LNCAP (cell line): ENCODE measurements at regions not wholly inside any gene's neighbourhood (a gene's known extent, or its start where the extent isn't known, plus 50 kb on each side); places are given as distances from the start of the nearest gene placed in this dataset.

Experiments used
- TF ChIP-seq, protein P1 (sequence below): fragments of 450-650 bp; IDR thresholded peaks from 2 replicates; pipeline ENCODE4 v1.5.1; 2017; ENCODE audit warnings: mild to moderate bottlenecking

DNA sequence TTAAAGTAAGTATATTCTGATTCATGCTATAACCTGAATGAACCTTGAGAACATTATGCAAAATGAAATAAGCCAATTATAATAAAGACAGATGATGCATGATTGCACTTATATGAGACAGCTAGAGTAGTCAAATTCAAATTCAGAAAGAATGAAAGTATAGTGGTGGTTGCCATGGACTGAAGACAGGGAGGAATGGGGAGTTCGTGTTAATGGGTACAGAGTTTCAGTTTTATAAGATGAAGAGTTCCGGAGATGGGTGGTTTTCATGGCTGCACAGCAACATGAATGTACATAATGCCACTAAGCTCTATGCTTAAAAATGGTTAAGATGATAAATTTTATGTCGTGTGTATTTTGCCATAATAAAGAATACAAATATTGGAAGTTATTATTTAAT is 751.2 kb downstream of the TSN start:
- TF ChIP-seq, protein P1, sequence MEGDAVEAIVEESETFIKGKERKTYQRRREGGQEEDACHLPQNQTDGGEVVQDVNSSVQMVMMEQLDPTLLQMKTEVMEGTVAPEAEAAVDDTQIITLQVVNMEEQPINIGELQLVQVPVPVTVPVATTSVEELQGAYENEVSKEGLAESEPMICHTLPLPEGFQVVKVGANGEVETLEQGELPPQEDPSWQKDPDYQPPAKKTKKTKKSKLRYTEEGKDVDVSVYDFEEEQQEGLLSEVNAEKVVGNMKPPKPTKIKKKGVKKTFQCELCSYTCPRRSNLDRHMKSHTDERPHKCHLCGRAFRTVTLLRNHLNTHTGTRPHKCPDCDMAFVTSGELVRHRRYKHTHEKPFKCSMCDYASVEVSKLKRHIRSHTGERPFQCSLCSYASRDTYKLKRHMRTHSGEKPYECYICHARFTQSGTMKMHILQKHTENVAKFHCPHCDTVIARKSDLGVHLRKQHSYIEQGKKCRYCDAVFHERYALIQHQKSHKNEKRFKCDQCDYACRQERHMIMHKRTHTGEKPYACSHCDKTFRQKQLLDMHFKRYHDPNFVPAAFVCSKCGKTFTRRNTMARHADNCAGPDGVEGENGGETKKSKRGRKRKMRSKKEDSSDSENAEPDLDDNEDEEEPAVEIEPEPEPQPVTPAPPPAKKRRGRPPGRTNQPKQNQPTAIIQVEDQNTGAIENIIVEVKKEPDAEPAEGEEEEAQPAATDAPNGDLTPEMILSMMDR: no peak

DNA sequence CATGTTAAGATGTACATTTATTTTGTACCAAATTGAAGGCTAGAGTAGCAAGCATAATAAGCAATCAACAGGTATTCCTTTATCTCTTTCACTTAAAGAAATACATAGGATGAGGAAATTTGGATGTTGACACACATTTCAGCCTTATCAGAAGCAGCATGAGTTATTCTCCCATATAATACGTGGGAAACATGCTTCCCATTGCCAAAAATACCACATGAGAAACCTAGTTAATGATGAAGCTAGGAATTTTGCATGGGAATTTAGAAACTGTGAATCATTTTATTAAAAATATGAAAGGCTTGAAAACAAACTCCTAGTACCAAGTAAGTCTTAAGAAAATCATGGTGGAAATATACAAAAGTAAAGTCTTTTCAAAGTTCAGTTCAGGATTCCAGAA is 751.8 kb downstream of the TSN start:
- TF ChIP-seq, protein P1: no peak

DNA sequence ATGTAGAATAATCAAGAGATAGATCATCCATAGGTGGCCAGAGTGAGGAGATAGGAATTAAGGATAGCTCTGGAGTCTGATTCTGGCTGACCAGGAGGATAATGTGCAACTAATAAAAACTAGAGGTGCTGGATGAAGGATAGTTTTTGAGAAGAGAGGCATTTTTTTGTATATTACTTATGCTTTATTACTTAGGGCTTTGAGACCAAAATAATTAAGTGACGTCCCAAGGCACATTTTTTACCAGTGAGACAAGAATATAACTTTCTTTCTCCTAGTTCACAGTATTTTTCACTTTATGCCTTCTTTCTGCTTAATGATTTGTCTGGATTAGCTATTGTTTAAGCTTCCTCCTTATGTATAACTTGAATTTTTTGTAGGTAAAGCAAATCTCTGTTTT is 756.6 kb downstream of the TSN start:
- TF ChIP-seq, protein P1: no peak

DNA sequence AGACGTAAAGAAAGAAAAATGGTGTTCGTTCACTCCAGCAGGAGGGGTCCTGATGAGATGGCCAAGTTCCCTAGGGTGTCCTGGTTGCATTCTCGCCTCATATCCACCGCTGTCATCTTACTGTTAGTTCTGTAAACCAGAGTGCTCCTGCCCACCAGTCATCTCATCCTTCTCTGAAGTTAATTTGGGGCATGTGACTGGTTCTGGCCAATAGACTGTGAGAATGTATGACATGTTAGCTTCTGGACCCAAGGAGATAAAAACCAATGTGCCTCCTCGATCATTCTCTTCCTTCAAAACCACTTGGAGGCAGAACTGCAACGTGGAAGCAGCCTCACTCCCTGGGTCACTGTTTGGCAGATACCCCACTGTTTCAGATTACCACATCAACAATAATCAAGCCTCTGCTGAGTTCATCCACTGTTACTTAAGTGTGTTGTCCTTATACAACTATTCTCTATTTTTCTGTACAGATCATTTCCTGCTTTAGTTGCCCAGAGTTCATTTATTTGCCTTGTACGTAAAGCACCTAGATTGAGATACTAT is 759.1 kb downstream of the TSN start:
- TF ChIP-seq, protein P1: no peak

DNA sequence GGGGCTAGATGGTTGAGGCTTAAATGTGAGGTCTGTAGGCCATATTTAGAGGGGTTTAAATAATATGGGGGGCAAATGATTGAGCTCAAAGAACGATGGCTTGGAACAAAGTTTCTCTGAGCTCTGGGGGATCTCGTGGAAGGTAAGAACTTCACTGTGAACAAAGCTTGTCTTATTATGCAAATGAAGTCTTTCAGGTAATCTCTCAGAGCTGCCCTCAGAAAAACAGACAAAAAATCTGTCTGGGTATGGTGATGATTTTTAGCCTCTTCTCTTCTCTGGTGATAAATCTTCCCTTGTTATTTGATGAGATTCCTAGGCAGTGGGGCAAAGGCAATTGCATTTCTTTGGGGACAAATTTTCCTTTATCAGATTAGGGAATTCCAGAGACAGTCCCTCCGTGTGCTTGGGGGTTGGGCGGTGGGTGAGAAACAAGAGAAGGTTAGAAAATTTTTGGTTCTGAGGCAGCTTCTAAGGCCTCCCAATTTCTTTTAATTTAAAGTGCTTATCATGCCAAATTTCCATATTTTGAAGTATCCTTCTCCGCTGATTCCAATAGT is 760.4 kb downstream of the TSN start:
- TF ChIP-seq, protein P1: no peak

DNA sequence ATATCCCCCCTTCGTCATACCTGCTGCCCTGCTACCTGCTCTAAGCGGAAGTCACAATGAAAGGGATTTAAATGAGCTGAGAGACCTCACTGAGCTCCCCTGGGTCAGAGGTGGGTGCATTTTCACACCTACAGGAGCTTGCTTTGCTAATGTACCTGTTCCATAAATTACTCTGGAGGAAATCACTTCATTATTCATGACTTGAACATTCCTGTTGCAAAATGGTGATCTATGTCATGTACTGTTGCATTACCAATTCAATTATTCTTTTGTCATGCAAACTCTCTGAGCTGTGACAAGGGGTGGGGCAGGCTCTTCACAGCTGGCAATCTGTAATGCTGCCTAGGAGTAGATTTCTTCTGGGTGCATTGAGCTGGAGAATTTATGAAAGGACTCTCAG is 761.3 kb downstream of the TSN start:
- TF ChIP-seq, protein P1: no peak

DNA sequence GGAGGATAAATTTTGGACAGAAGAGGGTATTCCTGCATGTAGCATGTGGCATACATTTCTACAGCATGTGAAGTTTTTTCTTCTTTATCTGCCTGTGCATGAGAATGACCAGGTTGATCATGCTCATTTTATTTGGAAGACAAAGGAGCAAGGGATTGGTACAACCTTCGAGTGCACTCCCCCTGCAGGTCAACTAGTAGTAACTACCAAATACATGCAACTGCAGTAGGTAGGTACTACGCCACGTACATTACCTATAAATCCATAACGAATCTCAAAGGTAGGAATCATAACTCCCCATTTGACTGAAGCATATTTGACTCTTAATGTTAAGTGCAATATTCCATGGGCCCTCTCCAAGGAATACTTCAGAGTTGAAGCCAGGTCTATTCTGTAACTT is 763.9 kb downstream of the TSN start:
- TF ChIP-seq, protein P1: peak; percentile 30; the same call in 1 of the 2 replicates
